ENCODE measurements at regions not wholly inside any gene's neighbourhood (a gene's known extent, or its start where the extent isn't known, plus 50 kb on each side); places are given as distances from the start of the nearest gene placed in this dataset.

DNA sequence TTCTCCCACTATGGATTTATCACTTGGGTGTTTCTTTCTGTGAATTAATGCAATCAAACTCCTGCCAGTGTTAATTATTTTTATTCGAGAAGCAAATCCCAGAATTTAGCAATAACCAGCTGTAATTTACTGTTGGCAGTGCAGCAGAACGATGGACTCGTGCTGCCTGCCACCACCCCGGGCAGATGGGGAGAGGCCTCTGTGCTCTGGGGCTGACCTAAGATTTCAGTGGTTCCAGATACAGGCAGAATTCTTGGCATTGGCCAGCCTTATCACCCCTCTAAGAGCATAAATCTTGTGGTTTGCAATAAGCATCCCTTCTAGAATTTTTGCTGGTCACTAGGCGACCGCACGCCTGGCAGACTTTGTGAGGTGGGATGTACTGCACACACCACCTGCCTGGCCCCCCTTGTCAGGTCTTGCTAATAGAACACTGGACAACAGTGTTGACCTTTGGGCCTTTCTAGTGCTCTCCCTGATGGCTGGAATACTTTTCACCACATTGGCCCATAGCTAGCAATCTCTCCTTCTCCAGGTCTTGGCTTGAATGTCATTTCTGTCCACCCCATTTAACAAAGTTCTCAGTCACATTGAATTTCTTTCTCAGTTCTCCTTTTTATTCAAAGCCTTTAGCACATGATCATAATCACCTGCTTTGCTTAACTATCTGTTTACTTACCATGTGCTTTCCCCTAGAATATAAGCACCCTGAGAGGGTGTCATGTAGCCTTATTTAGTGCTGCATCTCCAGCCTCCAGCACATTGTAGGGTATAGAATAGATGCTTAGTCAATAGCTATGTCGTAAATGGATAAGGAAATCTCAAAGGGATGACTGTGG is 122.1 kb upstream of the DYNLRB2 start:
- FAIRE-seq: no peak

DNA sequence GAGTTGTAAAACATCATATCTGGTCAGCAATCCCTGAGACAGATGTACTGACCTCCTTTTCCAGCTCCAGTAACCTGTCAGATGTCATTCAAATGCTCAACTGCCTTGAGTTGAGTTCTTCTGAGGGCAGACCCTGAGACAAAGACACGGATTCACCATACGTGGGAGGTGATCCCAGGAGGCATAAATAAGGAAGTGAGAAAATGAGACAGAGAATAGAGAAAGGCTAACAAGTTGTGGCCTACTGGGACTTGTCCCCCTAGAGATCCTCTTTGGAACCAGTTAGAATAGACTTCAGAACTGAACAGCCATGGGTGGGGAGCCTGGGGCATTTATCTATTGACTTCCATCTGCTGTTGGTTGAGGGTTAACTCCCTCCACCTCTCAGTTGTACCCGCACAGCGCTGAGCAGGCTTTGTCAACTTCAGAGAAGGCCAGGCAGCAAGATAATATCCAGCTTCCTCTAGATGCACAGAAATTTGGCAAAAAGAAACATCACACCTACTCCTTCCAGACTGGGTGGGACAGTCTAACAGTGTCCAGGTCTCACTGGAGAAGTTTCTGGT is 123.0 kb upstream of the DYNLRB2 start:
- FAIRE-seq: no peak

DNA sequence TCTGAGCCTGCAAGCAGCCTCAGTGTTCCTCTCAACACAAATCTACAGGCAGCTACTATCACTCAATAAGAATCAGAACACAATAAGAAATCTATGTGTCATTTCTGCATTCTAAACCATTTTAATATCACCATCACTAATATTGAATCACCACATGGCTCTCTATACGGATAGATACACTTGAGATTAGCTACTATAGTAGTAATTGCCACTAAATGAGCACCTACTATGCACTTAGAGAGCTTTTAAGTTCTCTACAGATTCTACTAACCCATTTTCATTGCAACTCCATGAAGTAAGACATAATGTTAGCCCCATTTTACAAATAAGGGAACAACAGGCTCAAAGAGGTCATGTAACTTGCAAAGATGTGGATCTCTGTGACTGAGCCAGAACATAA is 132.8 kb upstream of the DYNLRB2 start:
- no peak for FAIRE-seq

- peak; percentile 81 for FAIRE-seq
Measured at GRCh38 chr16:80407265-80407987, 133.4 kb upstream of the DYNLRB2 start.

DNA sequence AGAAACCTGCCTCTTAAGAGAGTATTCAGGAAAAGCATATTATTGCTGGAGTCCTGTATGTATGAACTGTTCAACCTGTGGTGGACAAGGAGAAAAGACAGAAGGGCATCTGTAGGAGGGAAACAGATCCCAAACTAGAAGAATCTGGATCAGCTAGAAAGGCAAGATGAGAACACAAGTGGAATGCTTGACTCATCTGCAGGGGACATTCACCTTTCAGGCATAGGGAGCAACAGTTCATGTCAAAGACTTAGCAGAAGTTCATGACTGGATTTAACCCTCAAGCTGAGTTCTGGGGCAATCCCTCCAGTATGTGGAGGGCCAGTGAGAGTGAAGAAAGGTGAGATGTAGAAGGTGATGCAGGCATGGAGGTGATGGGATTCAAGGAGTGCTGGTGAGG is 135.9 kb upstream of the DYNLRB2 start:
- no peak for FAIRE-seq

DNA sequence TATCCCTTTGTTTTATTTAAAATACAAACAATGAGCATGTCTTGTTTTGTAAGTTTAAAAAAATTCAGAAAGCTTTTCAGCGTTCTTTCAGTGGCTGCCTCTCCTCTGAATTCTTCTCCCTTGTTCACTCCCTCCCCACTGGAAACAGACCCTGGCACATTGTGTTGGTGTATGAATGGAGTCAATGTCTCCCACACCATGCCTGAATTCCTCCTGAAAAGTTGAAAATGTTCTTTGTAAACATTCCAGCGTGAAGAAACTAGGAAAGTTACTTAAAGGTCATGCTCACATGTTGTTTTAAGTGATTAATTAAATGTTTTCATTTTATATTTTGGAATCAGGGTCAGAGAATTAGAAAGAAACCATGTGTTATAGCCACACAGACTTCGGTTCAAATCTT is 136.9 kb upstream of the DYNLRB2 start:
- FAIRE-seq: no peak

DNA sequence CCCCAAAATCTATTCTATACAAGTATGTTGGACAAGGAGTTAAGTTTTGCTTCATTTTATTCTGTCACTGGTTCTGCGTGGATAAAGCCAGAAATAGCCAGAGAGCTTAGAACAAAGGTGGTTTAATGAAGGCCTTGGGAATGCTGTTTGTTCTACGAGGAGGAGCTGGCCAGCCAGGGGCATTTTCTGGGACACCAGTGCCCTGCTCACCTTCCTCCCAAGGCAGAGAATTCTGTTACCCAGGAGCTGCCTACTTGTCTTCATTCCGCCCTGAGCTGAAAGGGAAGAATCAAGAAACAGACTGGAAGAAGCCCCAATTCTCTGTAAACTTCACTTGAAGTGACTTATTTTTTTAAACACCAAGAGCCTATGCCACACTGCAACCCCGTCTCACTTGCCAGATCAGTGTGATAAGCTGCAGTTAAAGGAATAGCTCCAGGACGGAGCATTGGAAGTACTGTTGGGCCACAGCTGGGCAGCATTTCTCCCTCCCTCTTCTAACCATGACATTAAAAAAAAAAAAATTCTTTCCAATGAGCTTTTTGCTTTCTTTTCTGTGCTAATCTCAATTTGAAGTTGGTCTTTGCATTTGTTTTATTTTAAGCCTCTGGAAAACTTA is 149.8 kb upstream of the DYNLRB2 start:
- FAIRE-seq: no peak

- no peak for FAIRE-seq
Measured at GRCh38 chr16:80390046-80390445, 150.7 kb upstream of the DYNLRB2 start.

GRCh38 chr16:80389338-80389737 is 151.5 kb upstream of the DYNLRB2 start:
- no peak for FAIRE-seq

DNA sequence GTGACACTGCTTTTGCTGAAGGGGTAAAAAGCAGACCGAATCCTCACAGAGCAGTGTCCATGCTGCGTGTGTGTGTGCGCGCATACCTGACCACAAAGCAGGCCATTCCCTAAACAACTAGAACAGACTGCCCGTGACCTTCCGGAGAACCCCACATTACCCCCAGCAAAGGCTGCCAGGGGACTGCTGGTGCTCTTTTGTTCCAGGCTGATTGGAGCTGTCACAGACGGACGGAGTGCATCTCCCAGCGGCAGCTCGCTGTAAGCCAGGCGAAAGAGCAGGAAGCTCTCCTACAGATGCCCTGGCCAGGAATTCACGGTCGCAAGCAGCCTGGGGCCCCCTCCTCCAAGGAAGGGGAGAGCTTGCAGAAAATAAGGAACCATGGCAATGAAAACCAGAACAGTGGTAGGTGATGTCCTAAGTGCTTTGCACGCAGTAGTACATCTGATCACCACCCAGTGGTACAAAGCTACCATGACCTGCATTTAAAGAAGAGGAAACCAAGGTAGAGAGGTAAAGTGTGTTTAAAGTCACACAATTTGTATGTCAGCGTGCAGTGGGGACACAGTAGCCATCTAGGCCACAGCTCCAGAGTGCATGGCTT is 153.4 kb upstream of the DYNLRB2 start:
- FAIRE-seq: no peak

DNA sequence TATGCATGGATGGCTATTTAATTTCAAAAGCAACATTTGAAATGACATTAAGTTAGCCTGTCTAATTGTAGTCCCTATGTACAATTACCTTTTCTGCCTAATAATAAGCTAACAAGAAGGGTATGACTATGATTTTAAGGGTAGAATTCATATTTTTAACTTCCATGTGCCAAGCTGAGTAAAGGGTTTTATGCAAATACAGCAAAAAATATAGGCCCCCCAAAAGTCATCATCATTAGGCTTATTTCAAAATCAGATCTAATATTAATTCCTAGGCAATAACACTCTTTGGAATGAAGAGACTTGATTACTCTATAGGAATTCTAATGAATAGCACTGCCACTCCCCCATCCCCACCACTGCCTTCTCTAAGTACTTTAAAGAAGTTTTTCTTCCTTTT is 155.9 kb upstream of the DYNLRB2 start:
- no peak for FAIRE-seq

DNA sequence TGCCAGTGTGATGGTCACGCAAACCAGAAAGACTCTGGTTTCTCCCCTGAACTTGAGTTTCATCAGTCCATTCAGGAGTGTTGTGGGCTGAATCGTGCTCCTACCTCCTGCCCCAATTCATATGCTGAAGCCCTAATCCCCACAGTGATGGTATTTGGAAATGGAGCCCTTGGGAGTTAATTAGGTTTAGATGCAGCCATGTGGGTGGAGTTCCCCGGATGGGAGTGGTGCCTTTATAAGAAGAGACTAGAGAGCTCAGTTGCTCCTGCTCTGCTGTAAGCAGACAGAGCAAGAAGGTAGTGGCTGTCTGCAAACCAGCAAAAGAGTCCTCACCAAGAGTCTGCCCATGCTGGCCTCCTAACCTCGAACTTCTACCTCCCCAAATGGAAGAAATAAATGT is 160.3 kb upstream of the DYNLRB2 start:
- FAIRE-seq: no peak

DNA sequence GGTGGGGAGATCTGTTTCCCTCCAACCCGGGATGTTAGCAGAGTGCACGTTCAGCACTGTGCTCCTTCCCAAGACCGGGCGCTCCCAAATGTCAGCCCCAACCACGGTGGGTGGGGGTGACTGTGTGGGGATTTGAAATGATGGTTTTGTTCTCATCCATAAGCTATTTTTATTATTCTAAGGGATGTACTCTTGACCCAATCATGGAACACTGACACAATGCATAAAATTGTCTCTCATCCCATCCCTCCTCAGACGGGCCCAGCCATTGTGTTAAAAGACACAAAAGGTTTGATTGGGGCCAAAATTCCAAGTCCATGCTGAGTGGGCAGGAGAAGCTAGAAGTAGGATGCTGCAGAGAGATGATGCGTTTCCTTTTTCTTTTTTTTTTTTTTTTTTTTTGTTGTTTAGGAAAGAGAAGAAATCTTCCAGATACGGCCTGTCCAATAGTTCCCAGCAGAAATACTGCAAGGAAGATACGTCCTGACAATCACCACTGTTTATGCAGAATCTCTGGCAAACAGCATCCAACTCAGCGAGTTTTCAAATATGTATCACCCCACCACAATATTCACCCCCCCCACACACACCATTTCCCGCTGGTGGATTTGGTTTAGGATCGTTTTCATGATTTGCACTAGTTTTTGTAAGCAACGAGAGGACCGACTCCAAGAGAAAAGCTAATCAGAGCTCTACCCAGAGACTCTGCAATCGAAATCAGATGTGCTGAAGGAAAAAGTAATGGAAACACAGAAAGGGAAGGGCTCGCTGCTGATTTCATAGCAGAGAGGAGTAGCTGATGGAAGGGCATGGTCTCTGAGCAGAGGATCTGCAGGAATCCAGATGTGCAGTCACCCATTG is 163.5 kb upstream of the DYNLRB2 start:
- no peak for FAIRE-seq

- no peak for FAIRE-seq
Measured at GRCh38 chr16:80375973-80376372, 164.8 kb upstream of the DYNLRB2 start.

DNA sequence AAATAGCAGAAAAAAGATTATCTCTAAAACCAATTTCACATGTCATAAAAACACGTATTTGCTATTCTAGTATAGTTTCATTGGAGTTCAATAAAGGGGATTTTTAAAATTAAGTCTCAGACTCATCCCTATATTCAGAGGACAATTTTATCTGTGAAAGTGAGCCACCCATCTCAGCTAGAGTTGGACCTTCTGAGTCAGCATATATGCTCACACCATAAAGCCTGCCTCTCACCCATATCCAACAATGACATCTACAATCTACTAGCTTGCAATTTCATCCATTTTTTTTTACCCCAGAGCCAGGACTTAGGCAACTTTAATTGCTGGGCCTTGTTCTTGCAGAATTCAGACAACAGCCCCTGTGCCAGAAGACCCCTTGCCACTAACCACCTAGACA is 165.3 kb upstream of the DYNLRB2 start:
- no peak for FAIRE-seq

GRCh38 chr16:80372341-80372740 is 168.5 kb upstream of the DYNLRB2 start:
- FAIRE-seq: no peak

GRCh38 chr16:80369138-80369958 is 171.4 kb upstream of the DYNLRB2 start:
- FAIRE-seq: peak; percentile 17

DNA sequence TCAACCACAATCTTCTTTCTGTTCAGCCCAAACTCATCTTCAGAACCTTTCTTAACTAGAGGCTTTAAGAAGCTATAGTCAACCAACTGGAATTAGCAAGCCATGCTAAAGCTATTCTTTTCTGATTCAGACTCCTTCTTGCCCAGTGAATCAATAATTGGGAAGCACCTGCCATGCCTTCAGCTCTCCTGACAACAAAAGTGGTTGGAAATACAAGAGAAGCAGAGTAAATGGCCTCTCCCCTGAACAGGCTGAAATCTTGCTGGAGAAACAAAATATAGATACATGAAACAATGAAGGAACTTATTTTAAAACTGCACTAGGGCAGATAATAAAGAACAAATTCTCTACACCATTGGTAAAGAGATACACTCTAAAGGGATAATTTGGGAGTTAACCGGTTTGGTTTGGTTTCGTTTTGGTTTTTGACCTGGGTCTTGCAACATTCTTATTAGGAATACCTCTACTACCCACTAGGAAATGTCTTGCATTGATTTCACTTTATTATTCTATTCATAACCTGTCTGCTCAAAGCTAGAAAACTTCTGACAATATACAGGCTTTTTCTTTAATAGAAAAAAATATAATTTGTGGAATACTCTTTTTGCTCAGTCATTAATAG is 173.6 kb upstream of the DYNLRB2 start:
- FAIRE-seq: no peak

DNA sequence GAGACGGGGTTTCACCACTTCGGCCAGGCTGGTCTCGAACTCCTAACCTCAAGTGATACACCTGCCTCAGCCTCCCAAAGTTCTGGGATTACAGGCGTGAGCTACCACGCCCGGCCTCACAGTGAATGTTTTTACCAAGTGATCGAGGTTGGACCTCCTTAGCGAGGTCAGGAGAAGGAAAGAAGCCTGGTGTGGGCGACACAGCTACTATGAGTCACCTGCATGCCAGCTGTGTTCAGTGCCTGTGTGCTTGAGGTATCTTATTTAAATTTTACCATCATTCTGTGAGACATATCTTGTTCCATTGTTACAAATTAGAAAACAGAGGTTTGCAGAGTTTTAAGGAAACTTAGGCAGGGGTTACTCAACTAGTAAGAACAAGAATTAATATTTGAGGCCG is 174.8 kb upstream of the DYNLRB2 start:
- FAIRE-seq: no peak

GRCh38 chr16:80362816-80363215 is 178.0 kb upstream of the DYNLRB2 start:
- FAIRE-seq: no peak

- no peak for FAIRE-seq
Measured at GRCh38 chr16:80356365-80356764, 184.4 kb upstream of the DYNLRB2 start.

All from islet of Langerhans (tissue), 1 donor.